ENCODE measurements at regions not wholly inside any gene's neighbourhood (a gene's known extent, or its start where the extent isn't known, plus 50 kb on each side); places are given as distances from the start of the nearest gene placed in this dataset.

DNA sequence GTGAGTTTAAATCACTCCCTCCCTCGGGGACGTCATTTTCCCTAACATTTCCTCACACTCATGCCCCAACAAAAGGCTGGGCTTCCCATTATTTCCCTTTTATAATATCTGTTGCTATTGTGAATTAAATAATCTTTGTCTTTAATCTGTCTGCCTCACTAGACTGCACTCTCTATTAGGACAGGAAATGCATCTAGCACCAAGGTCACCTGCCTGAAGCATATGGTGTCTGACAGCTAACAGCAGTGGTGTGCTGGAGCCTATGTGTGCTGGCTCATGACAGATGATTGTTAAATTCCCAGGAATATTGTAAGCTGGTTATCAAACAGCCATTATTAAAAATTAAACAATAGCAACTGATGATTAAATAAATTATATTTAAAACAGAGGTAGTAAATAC, 237.0 kb upstream of the CEP162 start:
- no peak for DNase-seq (ENCODE audit: low spot score)

DNA sequence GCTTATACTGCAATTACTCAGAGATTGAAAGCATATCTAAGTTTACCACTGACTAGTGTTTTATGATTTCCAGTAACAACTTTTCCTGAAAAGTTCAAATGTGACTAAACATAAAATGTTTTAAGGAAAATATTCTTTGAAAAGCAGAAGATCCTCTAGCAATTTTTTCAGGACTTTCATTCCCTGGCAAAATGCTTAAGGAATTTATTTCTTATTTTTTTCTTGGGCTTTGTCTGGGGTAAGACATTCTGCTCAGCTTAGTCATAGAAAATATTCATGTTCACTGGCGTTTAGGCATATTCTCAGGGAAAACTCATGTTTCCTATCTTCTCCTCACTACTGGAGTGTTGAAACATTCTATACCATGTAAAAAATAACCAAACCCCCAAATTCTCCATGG, 235.3 kb upstream of the CEP162 start:
- peak; percentile 23 for DNase-seq (ENCODE audit: low spot score)

DNA sequence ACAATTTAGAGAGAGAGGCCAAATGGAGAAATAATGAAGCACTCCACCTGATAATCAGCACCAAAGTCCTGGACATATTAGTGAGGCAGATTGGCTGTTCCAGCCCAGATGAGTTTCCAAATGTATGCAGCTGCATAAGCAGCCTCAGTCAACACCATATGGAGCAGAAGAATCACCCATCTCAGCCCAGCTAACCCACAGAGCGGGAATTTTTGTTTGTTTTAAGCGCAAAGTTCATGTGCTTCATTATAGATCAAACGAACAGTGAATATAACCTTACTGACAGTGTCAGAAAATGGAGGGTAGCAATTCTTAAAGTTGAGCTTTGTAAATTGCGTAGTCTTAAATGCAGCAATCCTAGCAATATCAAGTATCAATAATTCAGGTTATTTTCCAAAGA, 234.0 kb upstream of the CEP162 start:
- no peak for DNase-seq (ENCODE audit: low spot score)

DNA sequence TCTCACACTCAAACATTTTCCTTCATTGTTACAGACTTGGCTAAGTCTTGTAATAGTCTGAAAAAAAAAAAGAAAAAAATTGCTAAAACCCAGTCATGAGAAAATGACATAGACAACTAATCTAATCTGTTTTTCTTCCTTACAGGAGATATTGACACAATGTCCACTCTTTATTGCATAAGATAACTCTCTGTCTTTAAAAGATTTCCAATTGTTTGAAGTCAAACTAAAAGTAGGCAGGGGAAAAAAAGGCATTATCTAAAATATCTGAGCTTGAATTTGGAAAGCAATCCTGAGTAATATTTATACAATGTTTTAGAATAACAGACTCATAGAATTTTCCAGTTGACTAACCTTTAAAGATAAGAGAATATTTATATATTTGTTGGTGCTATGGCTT, 233.0 kb upstream of the CEP162 start:
- no peak for DNase-seq (ENCODE audit: low spot score)

DNA sequence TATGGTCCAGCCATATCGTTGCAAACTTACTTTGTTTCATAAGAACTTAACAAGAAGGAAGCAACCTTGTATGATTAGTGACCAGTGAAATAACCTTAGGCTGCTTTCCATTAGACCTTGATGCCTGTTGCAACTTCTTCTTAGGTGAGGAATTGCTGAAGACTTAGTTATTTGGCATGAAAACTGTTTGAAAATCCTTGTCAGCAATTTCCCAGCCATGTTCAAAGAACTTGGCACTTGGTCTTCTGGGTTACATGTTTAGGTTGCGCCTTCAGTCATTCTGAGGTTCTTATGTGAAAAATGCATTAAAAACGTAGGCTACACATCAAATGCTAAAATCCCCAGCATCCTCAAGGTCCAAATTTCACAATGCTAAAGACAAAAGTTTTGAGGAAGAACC, 232.0 kb upstream of the CEP162 start:
- no peak for DNase-seq (ENCODE audit: low spot score)

DNA sequence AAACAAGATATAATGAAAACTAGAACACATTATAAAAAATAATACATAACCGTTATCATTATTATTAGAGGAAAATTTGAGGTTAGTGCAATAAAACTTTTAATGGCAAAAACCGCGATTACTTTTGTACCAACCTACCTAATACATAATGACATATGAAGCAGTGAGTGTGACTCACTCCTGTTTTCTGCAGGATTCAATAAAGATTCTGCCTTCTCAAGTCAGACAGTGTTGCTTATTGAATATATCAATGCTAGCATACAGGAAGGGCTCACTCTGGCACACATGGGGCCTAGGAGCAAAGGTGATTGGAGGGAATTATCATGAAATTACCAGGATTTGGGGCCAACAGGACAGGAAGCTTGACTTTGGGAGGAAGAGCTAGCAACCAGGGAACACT, 230.8 kb upstream of the CEP162 start:
- no peak for DNase-seq (ENCODE audit: low spot score)

DNA sequence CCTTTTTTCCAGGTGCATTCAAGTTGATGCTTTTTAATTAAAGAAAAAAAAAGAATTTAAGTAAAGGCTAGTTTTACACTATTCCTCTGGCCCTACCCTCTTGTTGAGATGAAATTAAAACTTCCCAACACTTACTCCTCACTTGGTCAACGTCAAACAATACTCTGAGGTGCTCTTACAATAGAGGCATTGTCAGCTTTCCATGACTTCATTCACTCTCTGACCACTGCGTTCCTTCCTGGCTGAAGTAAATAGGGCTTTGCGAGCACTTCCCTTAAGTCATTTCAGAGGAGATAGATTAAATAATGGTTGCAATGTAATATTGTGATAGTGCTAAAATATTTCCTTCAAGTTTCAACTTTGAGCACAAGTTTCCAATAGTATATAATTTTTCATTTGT, 229.8 kb upstream of the CEP162 start:
- peak; percentile 22 for DNase-seq (ENCODE audit: low spot score)

DNA sequence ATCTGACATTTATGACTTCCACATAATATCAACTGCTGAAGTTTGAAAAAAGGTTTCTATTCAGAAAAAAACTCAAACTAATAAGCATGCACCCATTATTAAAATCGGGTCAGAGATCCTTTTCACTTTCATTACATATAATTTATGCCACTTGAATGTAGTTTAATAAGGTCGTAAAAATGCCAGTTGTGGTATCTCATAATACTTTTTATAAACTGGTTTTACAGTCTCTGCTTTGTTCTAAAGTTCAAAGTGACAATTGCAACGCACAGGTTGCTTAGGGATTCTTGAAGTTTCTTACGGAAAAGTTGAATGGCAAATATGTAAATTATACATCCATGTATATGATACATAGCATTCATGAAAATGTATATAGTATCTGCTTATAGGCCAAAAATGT, 229.4 kb upstream of the CEP162 start:
- DNase-seq (ENCODE audit: low spot score), result no peak

DNA sequence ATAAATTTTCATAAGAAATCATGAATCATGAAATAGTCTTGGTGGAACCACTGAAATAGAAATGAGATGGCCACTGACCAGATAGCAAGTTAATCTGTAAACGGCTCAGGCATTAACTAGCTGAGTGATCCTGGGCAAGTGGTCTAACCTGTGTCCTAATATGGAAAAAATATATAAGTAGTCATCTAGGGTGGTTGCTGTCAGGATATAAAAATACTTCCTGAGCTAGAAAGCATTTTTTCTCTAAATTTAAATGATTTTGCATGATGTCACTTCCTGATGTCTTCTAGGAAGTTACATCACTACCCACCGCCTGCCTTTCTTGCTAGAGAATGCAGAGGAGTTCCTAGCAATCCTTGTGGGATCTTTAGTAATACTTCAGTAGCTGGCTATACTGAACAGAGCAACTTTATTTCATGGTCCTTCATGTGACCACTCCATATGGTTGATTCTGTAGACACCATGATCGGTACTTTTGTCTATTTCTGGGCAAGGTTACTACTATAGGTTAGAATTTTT, 228.1 kb upstream of the CEP162 start:
- peak; percentile 21 for DNase-seq (ENCODE audit: low spot score)

DNA sequence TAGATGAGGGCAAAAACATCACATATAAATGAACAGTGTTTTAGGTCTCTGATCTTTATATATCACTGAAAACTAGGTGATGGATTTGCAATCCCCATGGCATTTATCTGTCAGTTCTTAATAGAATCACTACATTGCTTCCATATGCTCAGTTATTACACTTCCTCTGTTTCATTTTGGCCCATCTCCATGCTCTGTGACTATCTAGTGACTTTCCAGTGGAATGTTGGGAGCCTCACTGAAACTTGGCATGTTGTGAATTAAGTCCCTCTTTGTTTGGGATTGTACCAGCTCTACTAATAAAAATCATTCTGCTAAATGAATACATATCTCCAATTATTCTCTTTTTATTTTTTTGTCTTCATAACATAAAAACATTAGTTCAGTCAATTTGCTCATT, 226.1 kb upstream of the CEP162 start:
- DNase-seq (ENCODE audit: low spot score), result no peak

DNA sequence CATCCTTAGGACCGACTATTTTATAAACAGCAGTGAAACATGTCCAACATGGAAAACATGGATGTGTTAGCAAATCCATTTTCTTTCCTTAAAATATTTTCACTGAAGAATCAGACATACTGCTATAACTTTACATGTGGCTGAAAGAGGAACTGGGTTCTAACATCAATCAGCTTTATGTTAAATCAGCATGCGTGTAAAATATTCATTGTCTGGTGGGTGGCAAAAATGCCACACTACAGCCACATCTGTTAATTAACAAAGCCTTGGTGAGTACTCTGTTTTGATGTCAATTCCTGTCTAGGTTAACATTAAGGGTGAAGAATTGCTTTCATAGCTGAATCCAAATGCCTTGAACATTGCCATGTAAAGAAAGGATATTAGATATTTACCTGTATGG, 222.6 kb upstream of the CEP162 start:
- no peak for DNase-seq (ENCODE audit: low spot score)

DNA sequence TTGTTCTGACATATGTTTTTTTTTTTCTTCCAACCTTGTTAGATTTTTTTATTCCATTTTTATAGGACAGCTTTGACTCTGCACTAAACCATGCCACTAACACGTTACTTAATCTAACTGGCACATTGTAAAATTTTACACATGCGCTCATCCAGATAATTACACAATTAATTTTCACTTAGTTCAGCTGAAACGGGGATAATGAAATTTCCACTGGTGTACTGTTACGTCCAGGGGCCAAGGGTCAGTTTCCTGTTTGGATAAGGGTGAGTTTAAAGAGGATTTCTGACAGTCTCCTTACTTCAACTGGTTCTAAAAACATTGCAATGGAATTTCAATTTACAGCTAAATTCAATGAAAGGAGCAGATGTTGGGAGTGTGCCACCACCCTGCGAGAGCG, 221.8 kb upstream of the CEP162 start:
- DNase-seq (ENCODE audit: low spot score), result no peak

DNA sequence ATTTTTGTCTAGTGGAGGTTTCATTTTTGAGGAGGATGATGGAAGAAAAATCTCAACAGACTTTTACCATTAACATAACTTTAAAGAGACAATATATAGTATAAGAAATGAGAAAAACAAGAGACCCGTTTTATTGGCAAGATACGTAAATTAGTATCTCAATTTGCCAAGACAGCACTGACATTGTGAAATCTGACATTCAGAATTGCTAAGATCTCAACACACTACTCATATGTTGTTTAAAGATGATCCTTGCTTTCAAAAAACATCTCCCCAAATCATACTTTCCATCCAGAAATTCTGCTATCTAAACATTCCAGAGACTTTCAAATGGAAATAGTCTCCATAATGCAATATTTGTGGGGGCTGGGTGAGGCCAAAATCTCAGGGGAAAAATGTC, 220.9 kb upstream of the CEP162 start:
- DNase-seq (ENCODE audit: low spot score), result no peak

DNA sequence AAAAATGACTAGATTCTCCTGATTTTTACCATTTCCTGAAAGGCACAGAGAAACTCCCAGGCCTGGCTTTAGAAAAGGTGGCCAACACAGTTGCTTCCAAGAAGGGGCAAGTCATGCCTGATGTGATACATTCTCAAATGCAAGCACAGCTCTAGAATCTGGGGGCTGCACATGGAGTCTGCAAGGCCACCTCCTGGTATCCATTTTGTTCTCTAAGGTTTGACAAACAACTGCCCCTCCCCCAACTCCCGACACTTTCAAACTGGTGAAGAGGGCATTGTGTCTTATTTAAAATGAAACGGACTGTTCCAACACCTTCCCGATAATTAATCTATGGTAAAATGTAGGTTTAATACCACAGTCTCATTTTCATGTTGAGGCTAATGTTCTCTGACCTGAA, 220.2 kb upstream of the CEP162 start:
- DNase-seq (ENCODE audit: low spot score), result no peak

DNA sequence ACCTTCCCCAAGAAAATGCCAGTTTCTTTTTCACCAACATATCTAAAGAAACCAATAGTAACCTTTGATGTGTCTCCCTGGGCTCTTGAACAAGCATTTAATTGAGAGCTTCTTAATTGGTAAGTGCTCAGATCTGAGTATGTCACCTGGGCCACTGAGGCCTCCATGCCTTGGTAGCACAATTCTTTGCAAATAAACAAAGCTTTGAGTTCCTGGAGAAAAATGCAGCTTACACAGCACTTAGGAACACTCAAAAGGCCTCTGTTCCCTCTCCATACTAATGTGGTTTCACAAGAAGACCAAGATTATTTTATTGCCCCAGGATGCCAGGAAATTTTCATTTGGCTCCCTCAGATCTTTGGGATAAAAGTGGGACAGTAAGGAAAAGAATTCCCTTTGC, 217.6 kb upstream of the CEP162 start:
- no peak for DNase-seq (ENCODE audit: low spot score)

DNA sequence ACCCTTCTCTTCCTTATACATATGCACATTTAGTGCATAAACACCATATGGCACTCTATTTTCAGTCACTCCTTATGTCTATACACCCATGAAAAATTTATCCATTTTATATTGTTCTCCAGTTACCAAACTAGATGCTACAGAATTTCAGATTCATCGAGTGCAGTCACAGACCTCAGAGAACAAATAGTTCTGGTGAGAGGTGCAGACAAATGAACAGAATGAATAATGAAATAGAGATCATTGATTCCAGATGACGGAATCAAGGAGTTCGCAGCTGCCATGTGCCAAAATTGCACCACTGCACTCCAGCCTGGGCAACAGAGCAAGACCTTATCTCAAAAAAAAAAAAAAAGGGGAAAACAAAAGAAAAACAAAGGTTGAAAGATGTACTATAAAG, 214.8 kb upstream of the CEP162 start:
- DNase-seq (ENCODE audit: low spot score), result no peak

DNA sequence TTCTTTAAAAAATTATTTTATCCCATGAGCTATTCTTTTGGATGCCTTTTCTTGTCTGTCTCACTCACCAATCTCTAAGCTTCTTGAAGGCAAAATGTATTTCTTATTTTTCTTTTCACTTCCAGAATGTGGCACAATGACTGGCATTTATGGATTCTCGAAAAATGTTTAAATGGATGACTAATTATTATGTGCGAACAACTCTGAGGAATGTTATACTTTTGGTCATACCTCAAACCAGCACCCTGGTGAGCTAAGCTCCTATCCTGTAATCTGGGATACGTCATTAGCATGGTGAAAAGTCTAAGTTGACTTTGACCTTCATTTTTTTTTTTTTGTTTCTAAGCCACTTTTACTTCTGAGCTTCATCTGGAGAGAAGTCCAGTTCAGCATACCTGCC, 214.0 kb upstream of the CEP162 start:
- peak; percentile 21 for DNase-seq (ENCODE audit: low spot score)

DNA sequence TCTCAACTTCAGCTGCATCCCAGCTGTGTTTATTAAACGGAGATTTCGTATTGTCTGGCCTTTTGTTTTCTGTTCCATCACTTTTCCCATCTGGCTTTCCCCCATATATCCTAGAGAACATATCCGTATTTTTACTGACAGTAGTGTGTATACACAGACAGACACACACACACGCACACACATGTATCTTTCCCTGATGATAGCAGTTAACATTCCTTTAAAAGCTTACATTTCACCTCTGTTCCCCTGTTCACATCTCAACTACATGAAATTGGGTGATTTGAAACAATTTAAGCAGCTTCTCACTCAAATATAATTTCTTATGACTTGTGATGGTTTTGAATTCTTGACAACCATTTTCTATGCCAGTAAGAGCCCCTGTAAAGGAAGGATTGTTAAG, 207.1 kb upstream of the CEP162 start:
- no peak for DNase-seq (ENCODE audit: low spot score)

DNA sequence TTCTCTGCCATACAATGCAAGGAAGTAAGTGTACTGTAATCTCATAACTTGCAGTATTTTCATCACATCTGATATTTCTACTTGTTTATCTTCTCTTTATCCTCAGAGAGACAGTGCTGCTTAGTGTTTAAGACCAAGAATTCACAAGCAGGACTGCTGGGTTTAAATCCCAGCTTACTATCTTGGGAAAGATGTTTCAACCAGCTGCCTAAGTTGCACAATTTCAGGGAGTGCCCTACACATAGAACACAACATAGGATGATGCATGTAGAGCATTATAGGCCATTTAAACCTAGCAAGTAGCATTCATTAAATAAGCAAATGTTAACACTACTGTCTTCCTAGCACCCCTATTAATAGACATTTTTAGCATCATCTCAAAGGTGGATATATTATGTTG, 205.2 kb upstream of the CEP162 start:
- DNase-seq (ENCODE audit: low spot score), result no peak

DNA sequence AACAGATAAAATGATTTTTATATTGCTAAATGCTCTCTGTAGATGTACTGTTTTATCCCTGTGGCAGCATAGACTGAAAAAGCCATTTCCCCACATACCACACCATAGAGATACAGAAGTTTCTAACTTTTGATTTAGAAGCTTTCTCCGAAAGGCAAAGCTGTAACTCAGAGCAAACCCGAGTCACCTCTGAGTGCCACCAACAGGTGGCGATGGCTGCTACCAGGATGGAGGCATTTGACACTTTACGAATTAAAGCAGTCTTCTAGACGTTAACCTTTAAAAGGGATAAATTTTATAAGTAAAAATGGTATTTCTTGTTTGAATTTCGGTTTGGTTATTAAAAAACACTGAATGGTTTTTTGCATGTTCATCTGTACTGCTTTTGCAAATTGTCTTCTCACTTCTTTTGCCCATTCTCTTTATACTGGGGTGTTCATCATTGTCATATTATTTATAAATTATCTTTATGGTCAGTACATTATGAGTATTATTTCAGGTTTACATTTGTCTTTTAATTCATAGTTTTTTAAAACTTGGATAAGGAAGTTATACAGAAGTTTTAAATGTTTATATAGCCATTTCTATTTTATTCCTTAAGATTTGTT, 201.0 kb upstream of the CEP162 start:
- peak; percentile 46 for DNase-seq (ENCODE audit: low spot score)

DNA sequence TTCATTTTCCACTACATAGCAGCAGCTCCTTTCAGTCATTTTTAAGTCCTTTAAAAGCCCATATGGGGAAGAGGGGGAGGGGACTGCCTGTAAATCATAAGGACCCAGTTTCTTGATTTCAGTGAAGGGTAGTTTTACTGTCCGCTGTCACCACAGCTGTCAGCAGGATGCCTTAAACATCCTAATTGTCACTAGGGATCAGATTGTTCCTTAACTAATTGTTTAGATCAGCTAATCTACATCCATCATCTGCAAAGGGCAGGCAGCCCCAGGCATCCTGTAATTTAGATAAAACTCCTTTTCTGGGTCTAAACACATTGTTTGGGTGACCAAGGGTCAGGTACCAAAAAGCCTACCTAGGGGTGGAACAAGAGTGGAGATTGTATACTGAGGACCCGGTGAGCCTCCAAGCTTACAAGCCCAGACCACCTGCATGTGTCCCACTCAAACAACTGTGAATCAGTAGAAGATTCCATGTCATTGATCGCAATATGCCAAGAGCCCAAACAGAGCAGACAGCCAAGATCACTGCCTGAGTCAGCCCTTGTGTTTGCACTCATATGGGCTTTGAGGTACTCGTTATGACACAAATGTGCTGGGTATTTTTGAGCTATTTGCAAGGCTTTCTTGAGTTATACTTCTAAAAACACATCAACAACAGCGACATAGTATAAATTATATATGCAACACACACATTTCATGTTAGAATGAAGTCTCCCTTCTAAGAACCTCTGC, 198.7 kb upstream of the CEP162 start:
- no peak for DNase-seq (ENCODE audit: low spot score)

DNA sequence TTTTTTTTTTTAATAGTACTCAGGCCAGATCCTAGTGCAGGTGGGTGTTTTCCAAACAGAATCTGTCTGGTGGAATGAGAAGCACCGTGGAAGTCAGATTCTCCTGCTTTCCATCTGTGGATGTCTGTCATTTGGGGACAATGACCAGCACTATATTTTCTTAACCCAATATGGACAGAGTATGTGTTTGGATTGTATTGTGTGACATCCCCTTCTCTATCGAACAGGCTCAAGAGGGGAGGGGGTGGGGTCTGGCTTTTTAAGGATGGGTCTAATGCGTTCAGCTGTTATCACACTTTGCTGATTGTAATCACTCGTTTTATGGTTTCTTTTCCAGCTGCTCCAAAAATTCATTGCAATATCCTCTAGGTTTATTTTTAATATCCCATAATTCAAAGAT, 197.5 kb upstream of the CEP162 start:
- no peak for DNase-seq (ENCODE audit: low spot score)

DNA sequence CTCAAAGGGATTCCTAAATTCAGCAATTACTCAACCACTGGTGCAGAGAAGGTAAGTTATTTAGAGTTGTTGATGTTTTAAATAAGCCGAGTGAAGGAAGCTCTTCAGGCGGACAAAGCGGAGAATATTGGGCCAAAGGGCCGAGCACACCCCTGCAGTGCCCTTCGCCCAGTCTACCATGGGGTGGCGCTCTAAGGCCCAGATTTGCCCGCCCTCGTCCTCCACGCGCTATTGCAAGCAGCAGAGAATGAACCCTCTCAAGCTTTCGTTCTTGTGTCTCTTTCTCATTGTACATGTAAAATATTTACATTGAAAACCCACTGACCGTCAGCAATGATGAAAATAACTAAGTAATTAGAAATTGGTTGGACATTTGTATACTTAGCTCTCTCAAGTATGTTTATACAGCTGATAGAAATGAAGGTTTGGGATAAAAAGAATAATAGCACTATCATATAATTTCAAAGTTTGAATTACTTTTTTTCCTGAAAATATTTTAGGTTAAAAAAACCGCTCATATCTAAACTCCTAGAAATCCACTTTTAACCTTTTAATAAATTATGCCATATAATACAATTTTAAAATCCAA, 195.0 kb upstream of the CEP162 start:
- peak; percentile 29 for DNase-seq (ENCODE audit: low spot score)
